IMR-90 (cell line): ENCODE measurements at regions not wholly inside any gene's neighbourhood (a gene's known extent, or its start where the extent isn't known, plus 50 kb on each side); places are given as distances from the start of the nearest gene placed in this dataset.

Experiments used
- ATAC-seq: fragments of 200-7000 bp; cut with Tn5 transposase; 2 replicates; pipeline ENCODE4 v1.9.1; 2020; ENCODE audit warnings: low read depth, mild to moderate bottlenecking, moderate library complexity
- BruUV-seq: library from RNA; stranded (reverse); fragments of 400-500 nt; replicated peaks from 2 replicates; lab custom pipeline; 2021; lab: Mats Ljungman, UMichigan
- CTCF ChIA-PET: fragments of 300-600 bp; formaldehyde crosslinking; extraction: SDS; loops from one replicate; lab custom pipeline; 2021; ENCODE audit warnings: antibody characterized with exemption; lab: Yijun Ruan, JAX
- POLR2A ChIA-PET: fragments of 300-600 bp; sonication (Branson Sonifier 250); formaldehyde crosslinking; loops from one replicate; lab custom pipeline; 2022; ENCODE audit warnings: antibody characterized with exemption; ENCODE audit not compliant: unreplicated experiment; lab: Charles Lee
- DNase-seq: peaks from one replicate; pipeline ENCODE4 v3.0.0; 2013
- H2AFZ ChIP-seq: replicated peaks from 2 replicates; pipeline ENCODE3; 2013; ENCODE audit warnings: low read length, mild to moderate bottlenecking; ENCODE audit not compliant: poor library complexity
- H2AK5ac ChIP-seq: 2 replicates; pipeline ENCODE4 v1.6.1; 2013; ENCODE audit warnings: low read depth, low read length, inconsistent platforms
- H2AK9ac ChIP-seq: replicated peaks from 2 replicates; pipeline ENCODE3; 2013; ENCODE audit warnings: mild to moderate bottlenecking, low read depth, low read length, moderate library complexity; ENCODE audit not compliant: poor library complexity
- H2BK120ac ChIP-seq: 2 replicates; pipeline ENCODE4 v1.6.1; 2013; ENCODE audit warnings: low read depth, low read length, inconsistent platforms
- H2BK15ac ChIP-seq: 3 replicates; pipeline ENCODE4 v1.6.1; 2013; ENCODE audit warnings: low read depth, low read length, inconsistent platforms
- H2BK20ac ChIP-seq: 2 replicates; pipeline ENCODE4 v1.6.1; 2013; ENCODE audit warnings: low read depth, mild to moderate bottlenecking, inconsistent platforms, low read length, moderate library complexity
- H2BK5ac ChIP-seq: 2 replicates; pipeline ENCODE4 v1.6.1; 2013; ENCODE audit warnings: mild to moderate bottlenecking, low read depth, low read length, inconsistent platforms; ENCODE audit not compliant: poor library complexity, severe bottlenecking
- H3K14ac ChIP-seq: replicated peaks from 2 replicates; pipeline ENCODE4 v1.6.1; 2013; ENCODE audit warnings: low read depth, low read length, inconsistent platforms
- H3K18ac ChIP-seq: 2 replicates; pipeline ENCODE4 v1.6.1; 2013; ENCODE audit warnings: low read depth, low read length, control low read depth
- H3K23ac ChIP-seq: 2 replicates; pipeline ENCODE4 v1.6.1; 2013; ENCODE audit warnings: low read depth, low read length, inconsistent platforms
- H3K27ac ChIP-seq: 2 replicates; pipeline ENCODE4 v1.5.1; 2013; ENCODE audit warnings: mild to moderate bottlenecking, control low read depth, low read length; ENCODE audit not compliant: insufficient read depth
- H3K27me3 ChIP-seq: 2 replicates; pipeline ENCODE4 v1.6.1; 2013; ENCODE audit warnings: low read length; ENCODE audit not compliant: control insufficient read depth, insufficient read depth
- H3K36me3 ChIP-seq: 2 replicates; pipeline ENCODE4 v1.6.1; 2013; ENCODE audit warnings: low read length, mixed read lengths; ENCODE audit not compliant: control insufficient read depth, insufficient read depth
- H3K4ac ChIP-seq: 2 replicates; pipeline ENCODE4 v1.6.1; 2013; ENCODE audit warnings: low read depth, low read length, inconsistent platforms
- H3K4me1 ChIP-seq: 2 replicates; pipeline ENCODE4 v1.6.1; 2013; ENCODE audit warnings: low read length, mixed read lengths; ENCODE audit not compliant: control insufficient read depth, insufficient read depth
- H3K4me2 ChIP-seq: 2 replicates; pipeline ENCODE4 v1.6.1; 2013; ENCODE audit warnings: low read depth, mild to moderate bottlenecking, control low read depth, low read length, moderate library complexity
- H3K4me3 ChIP-seq: 2 replicates; pipeline ENCODE4 v1.5.1; 2013; ENCODE audit warnings: low read depth, mild to moderate bottlenecking, control low read depth, low read length, moderate library complexity; ENCODE audit not compliant: insufficient read depth
- H3K56ac ChIP-seq: 2 replicates; pipeline ENCODE4 v1.6.1; 2013; ENCODE audit warnings: low read length, inconsistent platforms; ENCODE audit not compliant: insufficient read depth; ENCODE audit errors: extremely low read depth
- H3K79me1 ChIP-seq, 2 experiments: 2 replicates each; pipeline ENCODE4 v1.6.1; 2013; ENCODE audit warnings: low read length in 2 of 2, inconsistent platforms in 1 of 2, low read depth in 1 of 2
- H3K9ac ChIP-seq: 2 replicates; pipeline ENCODE4 v1.6.1; 2013; ENCODE audit warnings: low read depth, low read length, control low read depth
- H3K9me1 ChIP-seq: 2 replicates; pipeline ENCODE4 v1.6.1; 2013; ENCODE audit warnings: low read length, inconsistent platforms; ENCODE audit not compliant: insufficient read depth
- H3K9me3 ChIP-seq: 2 replicates; pipeline ENCODE4 v1.6.1; 2013; ENCODE audit warnings: low read length; ENCODE audit not compliant: control insufficient read depth, insufficient read depth
- H4K20me1 ChIP-seq: 2 replicates; pipeline ENCODE4 v1.6.1; 2013; ENCODE audit warnings: low read length, inconsistent platforms; ENCODE audit not compliant: insufficient read depth
- H4K5ac ChIP-seq: 2 replicates; pipeline ENCODE4 v1.6.1; 2013; ENCODE audit warnings: mild to moderate bottlenecking, low read depth, low read length, control low read depth
- H4K8ac ChIP-seq, 2 experiments: 2 replicates each; pipeline ENCODE4 v1.6.1; 2013; ENCODE audit warnings: low read depth in 2 of 2, low read length in 2 of 2, control low read depth in 1 of 2, inconsistent platforms in 1 of 2
- H4K91ac ChIP-seq: 2 replicates; pipeline ENCODE4 v1.6.1; 2013; ENCODE audit warnings: low read depth, low read length, inconsistent platforms; ENCODE audit not compliant: insufficient read depth
- CHD1 ChIP-seq: IDR thresholded peaks from 2 replicates; pipeline ENCODE4 v1.6.1; 2012; ENCODE audit warnings: low read depth, low read length, improper control_type of control experiment
- MAFK ChIP-seq: IDR thresholded peaks from 2 replicates; pipeline ENCODE4 v1.6.1; 2012; ENCODE audit warnings: low read depth, low read length, improper control_type of control experiment
- MXI1 ChIP-seq: IDR thresholded peaks from 2 replicates; pipeline ENCODE4 v1.6.1; 2012; ENCODE audit warnings: low read depth, mild to moderate bottlenecking, low read length, moderate library complexity, borderline replicate concordance
- NFE2L2 ChIP-seq: fragments of 150-350 bp; IDR thresholded peaks from 2 replicates; pipeline ENCODE4 v1.6.1; 2016; ENCODE audit warnings: low read depth, mild to moderate bottlenecking, low read length
- WGBS, 2 experiments: methylation state at CpG; one replicate each; pipeline versions ENCODE4 v1.1.5 to v1.1.7; 2013; ENCODE audit warnings: missing lambda C conversion rate in 2 of 2; ENCODE audit not compliant: insufficient read length in 1 of 2; ENCODE audit errors: extremely low coverage in 2 of 2; 5-methylcytosine and 5-hydroxymethylcytosine counted together
- dilution Hi-C: fragments of 300-500 bp; cut with HindIII; formaldehyde crosslinking; loops from one replicate; pipeline ENCODE4 v1.14.3; 2018; ENCODE audit warnings: low sequenced_read_pairs; ENCODE audit not compliant: unreplicated experiment
- in situ Hi-C: fragments of 300-500 bp; cut with MboI; formaldehyde crosslinking; loops from 3 replicates; pipeline ENCODE4 v1.14.3; 2019; ENCODE audit warnings: low sequenced_read_pairs, inconsistent platforms, mixed read lengths
- intact Hi-C: fragments of 100-400 bp; cut with micrococcal nuclease; formaldehyde crosslinking; loops from 2 replicates; pipeline ENCODE4 v1.10.0; 2022

DNA sequence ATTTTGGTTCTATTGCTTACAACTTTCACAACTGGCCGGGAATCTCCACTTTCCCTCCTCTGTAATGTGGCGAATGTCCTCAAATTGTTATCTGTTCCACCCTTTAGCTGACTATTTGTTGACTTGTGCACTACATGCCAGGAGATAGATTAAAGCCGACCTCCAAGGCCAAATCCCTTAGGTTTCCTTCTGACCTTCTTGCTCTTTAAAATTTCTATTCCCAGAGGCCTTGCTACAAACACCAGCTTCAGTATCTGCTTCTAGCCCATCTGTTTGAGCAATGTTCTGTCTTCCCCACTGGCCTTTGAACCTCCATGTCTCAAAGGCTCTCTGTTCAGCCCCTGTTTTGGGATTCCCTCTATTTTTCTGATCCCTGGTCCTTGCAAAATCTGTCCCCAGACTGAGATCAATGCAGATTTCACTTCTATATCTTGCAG is 426.2 kb downstream of the LRATD1 start:
- Histone ChIP-seq H2AFZ (no peak overlapping the region), H2BK5ac (no peak overlapping the region), H4K20me1 (no peaks in the 10 kb centered on the region), H3K23ac (no peak overlapping the region), H3K9me3 (no peaks in the 10 kb centered on the region), H3K9me1 (no peaks in the 10 kb centered on the region), H3K4me3 (no peak overlapping the region), H4K5ac (no peak overlapping the region), H2BK120ac (no peak overlapping the region), H3K79me1 (no peaks in the 10 kb centered on the region), H2AK5ac (no peak overlapping the region), H3K4me2 (no peak overlapping the region), H4K91ac (no peak overlapping the region), H3K27me3 (peaks cover 3% of the 10 kb centered on the region; the same call in 1 of the 2 replicates), H3K18ac (no peak overlapping the region), H3K36me3 (no peaks in the 10 kb centered on the region), H3K56ac (no peak overlapping the region), H3K9ac (no peak overlapping the region), H4K8ac (no peak overlapping the region), H3K14ac (no peak overlapping the region), H3K4me1 (no peaks in the 10 kb centered on the region), H2BK20ac (no peak overlapping the region), H3K27ac (no peak overlapping the region), H2BK15ac (no peak overlapping the region), H3K4ac (no peak overlapping the region), H2AK9ac (no peak overlapping the region)
- in situ Hi-C loops (no loop called here), intact Hi-C loops (no loop called here), dilution Hi-C loops (no loop called here)
- ChIA-PET POLR2A (no interaction called here), CTCF (interaction anchor here (0.6 to 0.8 kb wide), 3 partner anchors 14 to 217 kb away, joined by 3 to 4 read pairs (median 3); no protein-coding TSS in a partner anchor)
- DNase-seq (no peak), ATAC-seq (no peak)
- BruUV-seq, result no TSS peak
- TF ChIP-seq NFE2L2 (no peak), MAFK (no peak), MXI1 (no peak), CHD1 (no peak)
- WGBS, 2 experiments, result 61% methylated on average over 2 of the region's 3 CpGs; no CpG with 5 or more reads in 1 of the 2 experiments
